Endothelial cell of umbilical vein (primary cell): ENCODE measurements at regions not wholly inside any gene's neighbourhood (a gene's known extent, or its start where the extent isn't known, plus 50 kb on each side); places are given as distances from the start of the nearest gene placed in this dataset.

ENCODE experiments used
- CTCF ChIP-seq, 2 donors: IDR thresholded peaks; 1 replicate in 1 of 2; 2 replicates in 1 of 2; pipeline ENCODE4 v1.5.1; 2011; ENCODE audit warnings: low read length in 2 of 2, mild to moderate bottlenecking in 2 of 2, moderate library complexity in 2 of 2, control low read depth in 1 of 2, inconsistent platforms in 1 of 2, low read depth in 1 of 2; ENCODE audit not compliant: insufficient read depth in 1 of 2; ENCODE audit errors: extremely low read depth in 1 of 2
- EZH2 ChIP-seq: IDR thresholded peaks from 2 replicates; pipeline ENCODE4 v1.6.1; 2012; ENCODE audit warnings: borderline replicate concordance, low read depth, mild to moderate bottlenecking, moderate library complexity, low read length, inconsistent platforms; ENCODE audit not compliant: severe bottlenecking
- MAX ChIP-seq: IDR thresholded peaks from 2 replicates; pipeline ENCODE4 v1.6.1; 2011; ENCODE audit not compliant: insufficient read depth, insufficient read length
- POLR2A ChIP-seq: IDR thresholded peaks from 2 replicates; pipeline ENCODE4 v1.6.1; 2012; ENCODE audit warnings: low read depth, mild to moderate bottlenecking, control low read depth, low read length

- TF ChIP-seq POLR2A (no peak), CTCF (IDR thresholded peaks at IDR 0.05; ENCODE audit: extremely low read depth in 1 of 2, insufficient read depth in 1 of 2, low read depth in 1 of 2, low read length in 2 of 2) (no peak), EZH2 (no peak), MAX (no peak)
Observed at GRCh38 chr4:136763919-136764318, 768.4 kb downstream of the PCDH18 start.
